ENCODE measurements at regions not wholly inside any gene's neighbourhood (a gene's known extent, or its start where the extent isn't known, plus 50 kb on each side); places are given as distances from the start of the nearest gene placed in this dataset.
A peak's percentile ranks its signal among the peaks of the same experiment; 100 is the strongest.
"Not testable (repeated sequence)": the region's sequence is repeated elsewhere in the genome, so short reads cannot be mapped to it uniquely, and the experiment has no call there.

DNA sequence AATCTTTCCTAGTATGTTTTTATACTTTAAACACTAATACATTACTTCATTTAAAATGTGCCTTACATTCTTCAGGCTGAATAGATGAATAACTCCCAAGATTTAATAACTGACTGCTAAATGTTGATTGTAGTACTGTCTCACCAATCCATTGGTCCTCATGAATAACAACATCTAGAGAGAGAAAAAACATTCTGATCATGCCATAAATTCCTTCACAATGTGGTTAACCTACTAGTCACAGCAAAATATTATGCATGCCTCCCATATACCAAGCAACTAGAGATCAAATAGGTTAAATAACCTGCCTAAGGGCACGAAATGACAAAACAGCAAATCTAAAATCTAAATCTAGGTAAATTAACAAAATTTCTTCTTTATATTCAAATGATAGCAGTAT is 66.2 kb downstream of the SYT15 start:
- H3K4me1 ChIP-seq (ENCODE audit: control insufficient read depth, insufficient read depth, low read length); H3K27me3 ChIP-seq (ENCODE audit: control insufficient read depth, insufficient read depth); ATAC-seq; H3K27ac ChIP-seq (ENCODE audit: low read length); DNase-seq; H3K9me3 ChIP-seq (ENCODE audit: control insufficient read depth, low read length); intact Hi-C loops (cut with DNase I); H3K4me3 ChIP-seq (ENCODE audit: low read length): not testable (repeated sequence)
- WGBS, result 42% methylated on average over 1 of the region's 1 CpG

DNA sequence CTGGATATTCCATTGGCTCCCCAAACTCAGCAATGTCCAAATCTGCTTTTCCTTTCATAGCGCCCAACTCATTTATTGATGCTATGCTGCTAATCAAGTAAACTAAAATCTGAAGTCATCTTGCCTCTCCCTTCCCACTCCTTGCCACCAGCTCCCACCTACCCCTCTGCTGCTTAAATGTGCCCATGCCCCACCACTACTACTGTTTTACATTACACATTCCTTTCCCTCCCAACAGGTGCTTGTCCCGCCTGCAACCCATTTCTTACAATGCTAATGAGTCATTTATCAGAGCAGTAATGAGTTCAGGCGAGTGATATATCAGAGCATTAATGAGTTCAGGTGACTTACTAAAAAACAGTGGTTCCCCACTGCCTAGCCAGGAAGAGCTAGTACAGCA is 67.2 kb downstream of the SYT15 start:
- ATAC-seq; H3K4me3 ChIP-seq (ENCODE audit: low read length); H3K4me1 ChIP-seq (ENCODE audit: control insufficient read depth, insufficient read depth, low read length); H3K27ac ChIP-seq (ENCODE audit: low read length); DNase-seq; H3K27me3 ChIP-seq (ENCODE audit: control insufficient read depth, insufficient read depth); intact Hi-C loops (cut with DNase I); H3K9me3 ChIP-seq (ENCODE audit: control insufficient read depth, low read length): not testable (repeated sequence)
- 72% methylated on average over 3 of the region's 3 CpGs for WGBS

GRCh38 chr10:46650967-46651366 is 72.0 kb downstream of the SYT15 start:
- H3K27ac ChIP-seq (ENCODE audit: low read length); H3K4me3 ChIP-seq (ENCODE audit: low read length); ATAC-seq; H3K9me3 ChIP-seq (ENCODE audit: control insufficient read depth, low read length); intact Hi-C loops (cut with DNase I); H3K27me3 ChIP-seq (ENCODE audit: control insufficient read depth, insufficient read depth); H3K4me1 ChIP-seq (ENCODE audit: control insufficient read depth, insufficient read depth, low read length); DNase-seq: not testable (repeated sequence)
- WGBS, result 25% methylated on average over 1 of the region's 5 CpGs

- no CpG with 5 or more reads among the region's 3 CpGs for WGBS
- H3K9me3 ChIP-seq (ENCODE audit: control insufficient read depth, low read length); ATAC-seq; DNase-seq; intact Hi-C loops (cut with DNase I); H3K4me3 ChIP-seq (ENCODE audit: low read length); H3K4me1 ChIP-seq (ENCODE audit: control insufficient read depth, insufficient read depth, low read length); H3K27me3 ChIP-seq (ENCODE audit: control insufficient read depth, insufficient read depth); H3K27ac ChIP-seq (ENCODE audit: low read length): not testable (repeated sequence)
Observed at GRCh38 chr10:46657437-46657836, 78.5 kb downstream of the SYT15 start.

- WGBS, result 60% methylated on average over 1 of the region's 8 CpGs
- ATAC-seq; intact Hi-C loops (cut with DNase I); H3K4me3 ChIP-seq (ENCODE audit: low read length); H3K27ac ChIP-seq (ENCODE audit: low read length); H3K27me3 ChIP-seq (ENCODE audit: control insufficient read depth, insufficient read depth); H3K9me3 ChIP-seq (ENCODE audit: control insufficient read depth, low read length); H3K4me1 ChIP-seq (ENCODE audit: control insufficient read depth, insufficient read depth, low read length); DNase-seq: not testable (repeated sequence)
Observed at GRCh38 chr10:46660027-46660834, 81.3 kb downstream of the SYT15 start.

DNA sequence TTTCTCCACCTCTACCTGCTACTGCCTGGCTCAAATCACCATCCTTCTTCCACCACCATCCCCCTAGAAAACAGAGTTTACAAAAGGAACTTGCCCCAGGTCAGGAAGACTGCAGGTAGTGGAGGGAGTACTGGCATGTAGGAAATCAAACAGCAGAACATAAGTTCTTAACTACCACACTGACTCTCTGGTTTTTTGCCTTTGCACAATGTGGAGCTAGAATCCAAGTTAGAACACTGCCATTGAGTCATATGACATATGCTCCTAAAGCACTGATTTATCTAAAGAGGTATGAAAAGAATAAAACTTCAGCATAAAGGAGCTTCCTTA is 81.9 kb downstream of the SYT15 start:
- ATAC-seq; DNase-seq; H3K9me3 ChIP-seq (ENCODE audit: control insufficient read depth, low read length); intact Hi-C loops (cut with DNase I); H3K4me3 ChIP-seq (ENCODE audit: low read length); H3K27ac ChIP-seq (ENCODE audit: low read length); H3K27me3 ChIP-seq (ENCODE audit: control insufficient read depth, insufficient read depth); H3K4me1 ChIP-seq (ENCODE audit: control insufficient read depth, insufficient read depth, low read length): not testable (repeated sequence)

DNA sequence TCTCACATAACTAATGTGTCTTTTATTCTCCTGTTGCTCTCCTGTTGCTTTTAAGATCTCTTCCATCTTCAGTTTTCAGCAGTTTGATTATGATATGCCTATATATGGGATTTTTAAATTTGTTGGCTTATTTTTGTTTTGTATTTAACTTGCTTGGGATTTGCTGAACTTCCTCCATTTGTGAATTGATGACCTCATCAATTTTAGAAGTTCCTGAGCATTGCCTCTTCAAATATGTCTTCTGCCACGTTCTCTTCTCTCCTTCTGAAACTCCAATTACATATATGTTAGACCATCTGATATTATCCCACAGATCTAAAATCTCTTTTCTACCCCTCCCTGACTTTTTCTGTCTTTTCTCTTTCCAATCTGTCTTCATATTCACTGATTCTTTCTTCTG is 86.6 kb downstream of the SYT15 start:
- 52% methylated on average over 1 of the region's 1 CpG for WGBS
- DNase-seq; H3K27me3 ChIP-seq (ENCODE audit: control insufficient read depth, insufficient read depth); H3K9me3 ChIP-seq (ENCODE audit: control insufficient read depth, low read length); intact Hi-C loops (cut with DNase I); H3K4me1 ChIP-seq (ENCODE audit: control insufficient read depth, insufficient read depth, low read length); ATAC-seq; H3K4me3 ChIP-seq (ENCODE audit: low read length); H3K27ac ChIP-seq (ENCODE audit: low read length): not testable (repeated sequence)

DNA sequence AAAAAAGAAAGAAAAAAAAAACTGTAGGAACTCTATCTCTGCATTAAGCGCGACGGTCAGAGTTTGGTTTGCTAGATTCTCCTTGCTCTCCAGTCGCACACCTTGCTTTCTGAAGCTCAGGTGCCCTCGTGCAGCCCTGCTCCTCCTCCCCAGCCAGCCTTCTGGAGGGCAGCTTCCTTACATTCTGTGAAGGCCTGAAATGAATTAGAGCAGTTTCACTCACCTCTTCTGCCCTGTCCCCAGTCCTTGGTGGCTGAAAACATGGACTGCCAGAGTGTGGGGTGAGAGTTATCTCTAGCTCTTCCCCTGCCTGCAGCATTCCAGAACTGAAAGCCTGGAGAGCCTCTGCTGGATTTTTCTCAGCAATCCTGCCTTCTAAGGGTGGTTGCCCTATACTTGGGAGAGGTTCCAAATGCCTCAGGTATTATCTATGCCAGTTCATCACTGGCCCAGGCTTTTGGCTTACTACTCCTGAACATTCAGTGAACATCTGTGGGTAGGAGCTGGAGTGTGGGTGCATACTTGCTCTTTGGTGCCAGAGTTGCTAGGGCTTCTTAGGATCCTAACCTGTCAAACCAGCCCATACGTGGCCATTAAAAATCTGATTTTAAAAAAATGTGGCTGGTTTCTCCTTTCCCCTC is 89.5 kb downstream of the SYT15 start:
- DNase-seq (peak in 1 of 3 donors; percentile 14), ATAC-seq (peak; percentile 36 to 74)
- intact Hi-C loops (cut with DNase I); H3K4me1 ChIP-seq (ENCODE audit: control insufficient read depth, insufficient read depth, low read length); H3K27ac ChIP-seq (ENCODE audit: low read length); H3K27me3 ChIP-seq (ENCODE audit: control insufficient read depth, insufficient read depth); H3K9me3 ChIP-seq (ENCODE audit: control insufficient read depth, low read length); H3K4me3 ChIP-seq (ENCODE audit: low read length): not testable (repeated sequence)
- 75% methylated on average over 6 of the region's 6 CpGs for WGBS

- H3K9me3 ChIP-seq (ENCODE audit: control insufficient read depth, low read length); H3K27ac ChIP-seq (ENCODE audit: low read length); ATAC-seq; H3K4me3 ChIP-seq (ENCODE audit: low read length); H3K27me3 ChIP-seq (ENCODE audit: control insufficient read depth, insufficient read depth); H3K4me1 ChIP-seq (ENCODE audit: control insufficient read depth, insufficient read depth, low read length); intact Hi-C loops (cut with DNase I); DNase-seq: not testable (repeated sequence)
- WGBS, result 96% methylated on average over 2 of the region's 8 CpGs
Observed at GRCh38 chr10:46677836-46678435, 99.0 kb downstream of the SYT15 start.

- intact Hi-C loops (cut with DNase I); H3K27me3 ChIP-seq (ENCODE audit: control insufficient read depth, insufficient read depth); DNase-seq; H3K4me3 ChIP-seq (ENCODE audit: low read length); H3K4me1 ChIP-seq (ENCODE audit: control insufficient read depth, insufficient read depth, low read length); ATAC-seq; H3K27ac ChIP-seq (ENCODE audit: low read length); H3K9me3 ChIP-seq (ENCODE audit: control insufficient read depth, low read length): not testable (repeated sequence)
- no CpG with 5 or more reads among the region's 2 CpGs for WGBS
Observed at GRCh38 chr10:46691397-46691796, 112.5 kb downstream of the SYT15 start.

DNA sequence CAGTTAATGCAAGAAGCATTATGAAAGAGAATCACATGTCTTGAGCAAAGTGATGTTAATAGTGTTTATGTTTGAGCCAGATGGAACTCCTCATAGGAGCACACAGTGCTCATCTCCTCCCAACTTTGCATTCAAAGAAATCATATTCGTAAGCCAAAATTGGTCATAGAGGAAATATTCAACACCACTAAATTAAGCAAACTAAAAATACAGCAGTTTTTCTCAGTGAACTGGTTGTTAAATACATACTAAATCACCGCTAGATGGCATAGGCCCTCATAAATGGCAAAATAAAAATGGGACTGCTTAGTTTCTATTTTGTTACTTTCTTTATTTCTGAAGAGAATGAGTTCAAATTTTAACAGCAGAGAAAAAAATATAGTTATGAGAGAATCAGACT is 114.3 kb downstream of the SYT15 start:
- WGBS, result 5% methylated on average over 1 of the region's 2 CpGs
- H3K4me3 ChIP-seq (ENCODE audit: low read length); H3K27ac ChIP-seq (ENCODE audit: low read length); H3K9me3 ChIP-seq (ENCODE audit: control insufficient read depth, low read length); H3K4me1 ChIP-seq (ENCODE audit: control insufficient read depth, insufficient read depth, low read length); intact Hi-C loops (cut with DNase I); ATAC-seq; DNase-seq; H3K27me3 ChIP-seq (ENCODE audit: control insufficient read depth, insufficient read depth): not testable (repeated sequence)

All from right cardiac atrium (tissue), 5 donors.